ENCODE measurements at regions not wholly inside any gene's neighbourhood (a gene's known extent, or its start where the extent isn't known, plus 50 kb on each side); places are given as distances from the start of the nearest gene placed in this dataset.

GRCh38 chr14:85241022-85241855 is 288.7 kb upstream of the FLRT2 start:
- Histone ChIP-seq H3K4me1 (ENCODE audit: control insufficient read depth, insufficient read depth, low read length) (no peaks in the 10 kb centered on the region), H3K36me3 (ENCODE audit: control insufficient read depth, insufficient read depth, low read length) (no peaks in the 10 kb centered on the region), H3K27me3 (ENCODE audit: control insufficient read depth, insufficient read depth, low read length) (no peaks in the 10 kb centered on the region), H3K9me3 (ENCODE audit: control insufficient read depth, insufficient read depth, low read length) (no peaks in the 10 kb centered on the region), H3K27ac (ENCODE audit: low read length) (no peak overlapping the region), H3K4me3 (ENCODE audit: low read length) (no peak overlapping the region)
- Mint-ChIP-seq H3K27me3 (ENCODE audit: low read depth in 2 of 2) (no peaks in the 10 kb centered on the region), H3K9me3 (no peaks in the 10 kb centered on the region), H3K27ac (no peak overlapping the region), H3K36me3 (no peaks in the 10 kb centered on the region), H3K4me1 (peaks cover 25 to 26% of the 10 kb centered on the region in 2 donors), H3K4me3 (no peak overlapping the region)
- 93% methylated on average over 14 of the region's 14 CpGs for WGBS (ENCODE audit: insufficient coverage)
- no peak for TF ChIP-seq CTCF (IDR thresholded peaks at IDR 0.05)
- DNase-seq (no peak), ATAC-seq (no peak)
- intact Hi-C loops (cut with micrococcal nuclease): no loop called here

GRCh38 chr14:85242666-85243065 is 287.3 kb upstream of the FLRT2 start:
- H3K27ac Mint-ChIP-seq: peak overlapping the region; percentile 10 to 34
- TF ChIP-seq CTCF (IDR thresholded peaks at IDR 0.05): no peak
- peaks cover 18 to 19% of the 10 kb centered on the region in 2 donors for H3K4me1 Mint-ChIP-seq
- Histone ChIP-seq H3K4me1 (ENCODE audit: control insufficient read depth, insufficient read depth, low read length) (no peaks in the 10 kb centered on the region), H3K27me3 (ENCODE audit: control insufficient read depth, insufficient read depth, low read length) (no peaks in the 10 kb centered on the region), H3K36me3 (ENCODE audit: control insufficient read depth, insufficient read depth, low read length) (no peaks in the 10 kb centered on the region), H3K9me3 (ENCODE audit: control insufficient read depth, insufficient read depth, low read length) (no peaks in the 10 kb centered on the region), H3K4me3 (ENCODE audit: low read length) (no peak overlapping the region), H3K27ac (ENCODE audit: low read length) (no peak overlapping the region)
- ATAC-seq: no peak
- WGBS (ENCODE audit: insufficient coverage): 82% methylated on average over 2 of the region's 4 CpGs
- no peak for DNase-seq
- H3K9me3 Mint-ChIP-seq: no peaks in the 10 kb centered on the region
- no peaks in the 10 kb centered on the region for H3K27me3 Mint-ChIP-seq (ENCODE audit: low read depth in 2 of 2)
- intact Hi-C loops (cut with micrococcal nuclease): no loop called here
- no peaks in the 10 kb centered on the region for H3K36me3 Mint-ChIP-seq
- H3K4me3 Mint-ChIP-seq: no peak overlapping the region

- DNase-seq: no peak
- Mint-ChIP-seq H3K9me3 (no peaks in the 10 kb centered on the region), H3K36me3 (no peaks in the 10 kb centered on the region), H3K27me3 (ENCODE audit: low read depth in 2 of 2) (no peaks in the 10 kb centered on the region), H3K4me1 (peaks cover 18 to 19% of the 10 kb centered on the region in 2 donors), H3K27ac (no peak overlapping the region), H3K4me3 (no peak overlapping the region)
- no peaks in the 10 kb centered on the region for H3K9me3 ChIP-seq (ENCODE audit: control insufficient read depth, insufficient read depth, low read length)
- no peak overlapping the region for H3K27ac ChIP-seq (ENCODE audit: low read length)
- H3K4me1 ChIP-seq (ENCODE audit: control insufficient read depth, insufficient read depth, low read length): no peaks in the 10 kb centered on the region
- H3K4me3 ChIP-seq (ENCODE audit: low read length): no peak overlapping the region
- intact Hi-C loops (cut with micrococcal nuclease): no loop called here
- no peaks in the 10 kb centered on the region for H3K27me3 ChIP-seq (ENCODE audit: control insufficient read depth, insufficient read depth, low read length)
- no CpG with 5 or more reads among the region's 1 CpG for WGBS (ENCODE audit: insufficient coverage)
- H3K36me3 ChIP-seq (ENCODE audit: control insufficient read depth, insufficient read depth, low read length): no peaks in the 10 kb centered on the region
- TF ChIP-seq CTCF (IDR thresholded peaks at IDR 0.05): no peak
- ATAC-seq: no peak
Observed at GRCh38 chr14:85243321-85243720, 286.6 kb upstream of the FLRT2 start.

GRCh38 chr14:85247071-85247470 is 282.9 kb upstream of the FLRT2 start:
- Histone ChIP-seq H3K36me3 (ENCODE audit: control insufficient read depth, insufficient read depth, low read length) (no peaks in the 10 kb centered on the region), H3K27me3 (ENCODE audit: control insufficient read depth, insufficient read depth, low read length) (no peaks in the 10 kb centered on the region), H3K4me3 (ENCODE audit: low read length) (no peak overlapping the region), H3K27ac (ENCODE audit: low read length) (no peak overlapping the region), H3K4me1 (ENCODE audit: control insufficient read depth, insufficient read depth, low read length) (no peaks in the 10 kb centered on the region), H3K9me3 (ENCODE audit: control insufficient read depth, insufficient read depth, low read length) (no peaks in the 10 kb centered on the region)
- H3K36me3 Mint-ChIP-seq: no peaks in the 10 kb centered on the region
- H3K9me3 Mint-ChIP-seq: no peaks in the 10 kb centered on the region
- WGBS (ENCODE audit: insufficient coverage): 97% methylated on average over 3 of the region's 3 CpGs
- H3K4me3 Mint-ChIP-seq: no peak overlapping the region
- no peak for DNase-seq
- intact Hi-C loops (cut with micrococcal nuclease): no loop called here
- no peaks in the 10 kb centered on the region for H3K4me1 Mint-ChIP-seq
- no peak for TF ChIP-seq CTCF (IDR thresholded peaks at IDR 0.05)
- ATAC-seq: no peak
- H3K27ac Mint-ChIP-seq: no peak overlapping the region
- no peaks in the 10 kb centered on the region for H3K27me3 Mint-ChIP-seq (ENCODE audit: low read depth in 2 of 2)

Data from natural killer cell (primary cell).